ENCODE measurements at regions not wholly inside any gene's neighbourhood (a gene's known extent, or its start where the extent isn't known, plus 50 kb on each side); places are given as distances from the start of the nearest gene placed in this dataset.

GRCh38 chr15:29490747-29491471, 221.3 kb upstream of the NSMCE3 start:
- DNase-seq = no peak

GRCh38 chr15:29480949-29481348, 211.3 kb upstream of the NSMCE3 start:
- no peak for DNase-seq

GRCh38 chr15:29480278-29480677, 210.7 kb upstream of the NSMCE3 start:
- DNase-seq = no peak

- DNase-seq = no peak
These were observed 207.6 kb upstream of the NSMCE3 start for GRCh38 chr15:29477256-29477655.

- DNase-seq = no peak
These were observed 207.0 kb upstream of the NSMCE3 start for GRCh38 chr15:29476503-29477080.

GRCh38 chr15:29475096-29475495, 205.5 kb upstream of the NSMCE3 start:
- no peak for DNase-seq

- no peak for DNase-seq
These were observed 204.0 kb upstream of the NSMCE3 start for GRCh38 chr15:29473621-29474105.

GRCh38 chr15:29472901-29473445, 203.4 kb upstream of the NSMCE3 start:
- no peak for DNase-seq

- no peak for DNase-seq
These were observed 202.1 kb upstream of the NSMCE3 start for GRCh38 chr15:29471757-29472156.

GRCh38 chr15:29471306-29471705, 201.7 kb upstream of the NSMCE3 start:
- DNase-seq = no peak

- DNase-seq = no peak
These were observed 201.2 kb upstream of the NSMCE3 start for GRCh38 chr15:29470794-29471193.

- DNase-seq = no peak
These were observed 200.7 kb upstream of the NSMCE3 start for GRCh38 chr15:29470311-29470710.

- DNase-seq = no peak
These were observed 199.3 kb upstream of the NSMCE3 start for GRCh38 chr15:29468899-29469298.

- DNase-seq = no peak
These were observed 197.5 kb upstream of the NSMCE3 start for GRCh38 chr15:29467091-29467490.

- DNase-seq = no peak
These were observed 196.7 kb upstream of the NSMCE3 start for GRCh38 chr15:29466292-29466691.

- DNase-seq = no peak
These were observed 196.2 kb upstream of the NSMCE3 start for GRCh38 chr15:29465816-29466215.

GRCh38 chr15:29465196-29465595, 195.6 kb upstream of the NSMCE3 start:
- DNase-seq = no peak

GRCh38 chr15:29461877-29462276, 192.3 kb upstream of the NSMCE3 start:
- no peak for DNase-seq

GRCh38 chr15:29458361-29458760, 188.7 kb upstream of the NSMCE3 start:
- DNase-seq = no peak

- no peak for DNase-seq
These were observed 188.1 kb upstream of the NSMCE3 start for GRCh38 chr15:29457729-29458128.

GRCh38 chr15:29456964-29457363, 187.3 kb upstream of the NSMCE3 start:
- DNase-seq = no peak

GRCh38 chr15:29456255-29456654, 186.6 kb upstream of the NSMCE3 start:
- DNase-seq = no peak

GRCh38 chr15:29455530-29455929, 185.9 kb upstream of the NSMCE3 start:
- no peak for DNase-seq

GRCh38 chr15:29455055-29455454, 185.4 kb upstream of the NSMCE3 start:
- DNase-seq = no peak
